ENCODE measurements at regions not wholly inside any gene's neighbourhood (a gene's known extent, or its start where the extent isn't known, plus 50 kb on each side); places are given as distances from the start of the nearest gene placed in this dataset.
"Not testable (repeated sequence)": the region's sequence is repeated elsewhere in the genome, so short reads cannot be mapped to it uniquely, and the experiment has no call there.

- Histone ChIP-seq H3K36me3 (no peaks in the 10 kb centered on the region), H3K27me3 (no peaks in the 10 kb centered on the region), H3K27ac (no peak overlapping the region), H3K4me1 (no peaks in the 10 kb centered on the region), H3K9me3 (peaks cover 0 to 6% (median 0%) of the 10 kb centered on the region in 4 donors), H3K4me3 (no peak overlapping the region)
- no peak for DNase-seq
- TF ChIP-seq, protein P1, sequence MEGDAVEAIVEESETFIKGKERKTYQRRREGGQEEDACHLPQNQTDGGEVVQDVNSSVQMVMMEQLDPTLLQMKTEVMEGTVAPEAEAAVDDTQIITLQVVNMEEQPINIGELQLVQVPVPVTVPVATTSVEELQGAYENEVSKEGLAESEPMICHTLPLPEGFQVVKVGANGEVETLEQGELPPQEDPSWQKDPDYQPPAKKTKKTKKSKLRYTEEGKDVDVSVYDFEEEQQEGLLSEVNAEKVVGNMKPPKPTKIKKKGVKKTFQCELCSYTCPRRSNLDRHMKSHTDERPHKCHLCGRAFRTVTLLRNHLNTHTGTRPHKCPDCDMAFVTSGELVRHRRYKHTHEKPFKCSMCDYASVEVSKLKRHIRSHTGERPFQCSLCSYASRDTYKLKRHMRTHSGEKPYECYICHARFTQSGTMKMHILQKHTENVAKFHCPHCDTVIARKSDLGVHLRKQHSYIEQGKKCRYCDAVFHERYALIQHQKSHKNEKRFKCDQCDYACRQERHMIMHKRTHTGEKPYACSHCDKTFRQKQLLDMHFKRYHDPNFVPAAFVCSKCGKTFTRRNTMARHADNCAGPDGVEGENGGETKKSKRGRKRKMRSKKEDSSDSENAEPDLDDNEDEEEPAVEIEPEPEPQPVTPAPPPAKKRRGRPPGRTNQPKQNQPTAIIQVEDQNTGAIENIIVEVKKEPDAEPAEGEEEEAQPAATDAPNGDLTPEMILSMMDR (IDR thresholded peaks at IDR 0.05): no peak
- no peak for TF ChIP-seq POLR2A (IDR thresholded peaks at IDR 0.05)
- TF ChIP-seq POLR2AphosphoS5 (IDR thresholded peaks at IDR 0.05): no peak
- no peak for TF ChIP-seq EP300 (IDR thresholded peaks at IDR 0.05)
- intact Hi-C loops (cut with DNase I; ENCODE audit: low total_unique reads): no loop called here
These were observed 57.2 kb upstream of the GOLGA8B start for GRCh38 chr15:34640661-34641060.

GRCh38 chr15:34637305-34637704 lies 53.9 kb upstream of the GOLGA8B start:
- Histone ChIP-seq H3K4me3 (no peak overlapping the region), H3K4me1 (no peaks in the 10 kb centered on the region), H3K36me3 (no peaks in the 10 kb centered on the region), H3K27ac (no peak overlapping the region), H3K9me3 (peaks cover 0 to 7% (median 2%) of the 10 kb centered on the region in 4 donors), H3K27me3 (no peaks in the 10 kb centered on the region)
- intact Hi-C loops (cut with DNase I; ENCODE audit: low total_unique reads): no loop called here
- DNase-seq: no peak
- TF ChIP-seq EP300 (IDR thresholded peaks at IDR 0.05) (no peak), POLR2A (IDR thresholded peaks at IDR 0.05) (no peak), POLR2AphosphoS5 (IDR thresholded peaks at IDR 0.05) (no peak)
- TF ChIP-seq, protein P1 (IDR thresholded peaks at IDR 0.05): no peak
- WGBS, 5 donors: 85 to 97% (median 86%) methylated on average over 1 of the region's 1 CpG

GRCh38 chr15:34633602-34634001 lies 50.2 kb upstream of the GOLGA8B start:
- H3K9me3 ChIP-seq; H3K27ac ChIP-seq; H3K27me3 ChIP-seq; DNase-seq; H3K4me3 ChIP-seq; H3K4me1 ChIP-seq; H3K36me3 ChIP-seq; intact Hi-C loops (cut with DNase I; ENCODE audit: low total_unique reads): not testable (repeated sequence)
- WGBS, 5 donors: 88 to 92% (median 91%) methylated on average over 4 of the region's 4 CpGs
